ENCODE measurements at regions not wholly inside any gene's neighbourhood (a gene's known extent, or its start where the extent isn't known, plus 50 kb on each side); places are given as distances from the start of the nearest gene placed in this dataset.
"Not testable (repeated sequence)": the region's sequence is repeated elsewhere in the genome, so short reads cannot be mapped to it uniquely, and the experiment has no call there.

GRCh38 chr1:22333516-22334121 is 118.0 kb upstream of the ZBTB40 start:
- H3K18ac ChIP-seq (ENCODE audit: low read length), result no peak overlapping the region

GRCh38 chr1:22334860-22335550 is 116.6 kb upstream of the ZBTB40 start:
- Histone ChIP-seq H4K91ac (ENCODE audit: low read depth, low read length) (no peak overlapping the region), H3K4me2 (ENCODE audit: low read length) (no peak overlapping the region), H3K4me1 (ENCODE audit: control insufficient read depth in 1 of 2, insufficient read depth in 2 of 2, low read length in 2 of 2) (peaks cover 4 to 5% of the 10 kb centered on the region in 2 experiments), H3K79me1 (ENCODE audit: low read length) (no peaks in the 10 kb centered on the region), H2BK12ac (ENCODE audit: low read length) (no peak overlapping the region), H2AK5ac (ENCODE audit: low read length) (no peak overlapping the region), H3K23ac (ENCODE audit: low read length) (no peak overlapping the region), H4K12ac (ENCODE audit: low read depth, low read length) (no peak overlapping the region), H3K79me2 (ENCODE audit: control insufficient read depth, insufficient read depth, low read length, poor library complexity) (no peaks in the 10 kb centered on the region), H3K9ac (ENCODE audit: low read length) (no peak overlapping the region), H3K18ac (ENCODE audit: low read length) (no peak overlapping the region), H3K36me3 (ENCODE audit: control insufficient read depth in 1 of 2, insufficient read depth in 2 of 2, low read length in 2 of 2) (no peaks in the 10 kb centered on the region), H4K8ac (ENCODE audit: low read depth, low read length) (no peak overlapping the region), H2AFZ (ENCODE audit: insufficient read depth, low read length, poor library complexity) (no peak overlapping the region), H3K27me3 (ENCODE audit: insufficient read depth, low read length) (no peaks in the 10 kb centered on the region), H2BK120ac (ENCODE audit: insufficient read depth, low read length, poor library complexity) (no peak overlapping the region), H3K14ac (ENCODE audit: low read length) (no peak overlapping the region), H3K9me3 (ENCODE audit: insufficient read depth, low read depth, low read length) (peaks cover 3% of the 10 kb centered on the region), H2BK5ac (ENCODE audit: low read depth, low read length, poor library complexity) (no peak overlapping the region), H3K27ac (ENCODE audit: low read depth, low read length) (no peak overlapping the region), H3K4ac (ENCODE audit: low read depth, low read length) (no peak overlapping the region), H3K4me3 (ENCODE audit: low read depth, low read length) (no peak overlapping the region)
- DNase-seq, result no peak
- WGBS (ENCODE audit: extremely low coverage, insufficient coverage, insufficient read length), result no CpG with 5 or more reads among the region's 6 CpGs

More at GRCh38 chr1:22333516-22334121, 118.0 kb upstream of the ZBTB40 start:
- H4K8ac ChIP-seq (ENCODE audit: low read depth, low read length), result no peak overlapping the region
- H4K91ac ChIP-seq (ENCODE audit: low read depth, low read length), result no peak overlapping the region
- H3K79me2 ChIP-seq (ENCODE audit: control insufficient read depth, insufficient read depth, low read length, poor library complexity), result no peaks in the 10 kb centered on the region
- H3K36me3 ChIP-seq (ENCODE audit: control insufficient read depth in 1 of 2, insufficient read depth in 2 of 2, low read length in 2 of 2), result no peaks in the 10 kb centered on the region
- no peak overlapping the region for H2AFZ ChIP-seq (ENCODE audit: insufficient read depth, low read length, poor library complexity)
- no peaks in the 10 kb centered on the region for H3K27me3 ChIP-seq (ENCODE audit: insufficient read depth, low read length)
- H3K9me3 ChIP-seq (ENCODE audit: insufficient read depth, low read depth, low read length), result peaks cover 3% of the 10 kb centered on the region
- no peak overlapping the region for H2BK5ac ChIP-seq (ENCODE audit: low read depth, low read length, poor library complexity)
- peaks cover 4 to 5% of the 10 kb centered on the region in 2 experiments for H3K4me1 ChIP-seq (ENCODE audit: control insufficient read depth in 1 of 2, insufficient read depth in 2 of 2, low read length in 2 of 2)
- no peak overlapping the region for H3K9ac ChIP-seq (ENCODE audit: low read length)
- H3K27ac ChIP-seq (ENCODE audit: low read depth, low read length), result no peak overlapping the region
- no peak overlapping the region for H2BK120ac ChIP-seq (ENCODE audit: insufficient read depth, low read length, poor library complexity)
- H4K12ac ChIP-seq (ENCODE audit: low read depth, low read length), result no peak overlapping the region
- no peak overlapping the region for H2AK5ac ChIP-seq (ENCODE audit: low read length)
- H3K23ac ChIP-seq (ENCODE audit: low read length), result no peak overlapping the region
- no peak overlapping the region for H3K14ac ChIP-seq (ENCODE audit: low read length)
- no peak overlapping the region for H3K4me2 ChIP-seq (ENCODE audit: low read length)
- 100% methylated on average over 2 of the region's 2 CpGs for WGBS (ENCODE audit: extremely low coverage, insufficient coverage, insufficient read length)
- H3K4me3 ChIP-seq (ENCODE audit: low read depth, low read length), result no peak overlapping the region
- no peak overlapping the region for H2BK12ac ChIP-seq (ENCODE audit: low read length)
- no peak for DNase-seq
- H3K79me1 ChIP-seq (ENCODE audit: low read length), result no peaks in the 10 kb centered on the region
- no peak overlapping the region for H3K4ac ChIP-seq (ENCODE audit: low read depth, low read length)

GRCh38 chr1:22336274-22336673 is 115.4 kb upstream of the ZBTB40 start:
- not testable (repeated sequence) for H3K9me3 ChIP-seq (ENCODE audit: insufficient read depth, low read depth, low read length); H2AFZ ChIP-seq (ENCODE audit: insufficient read depth, low read length, poor library complexity); H3K4me3 ChIP-seq (ENCODE audit: low read depth, low read length); H3K4ac ChIP-seq (ENCODE audit: low read depth, low read length); H3K14ac ChIP-seq (ENCODE audit: low read length); H4K91ac ChIP-seq (ENCODE audit: low read depth, low read length); H4K8ac ChIP-seq (ENCODE audit: low read depth, low read length); DNase-seq; H3K23ac ChIP-seq (ENCODE audit: low read length); H2BK12ac ChIP-seq (ENCODE audit: low read length); H3K4me2 ChIP-seq (ENCODE audit: low read length); H3K18ac ChIP-seq (ENCODE audit: low read length); H2BK120ac ChIP-seq (ENCODE audit: insufficient read depth, low read length, poor library complexity); H3K79me2 ChIP-seq (ENCODE audit: control insufficient read depth, insufficient read depth, low read length, poor library complexity); H3K36me3 ChIP-seq (ENCODE audit: control insufficient read depth in 1 of 2, insufficient read depth in 2 of 2, low read length in 2 of 2); H2AK5ac ChIP-seq (ENCODE audit: low read length); H3K9ac ChIP-seq (ENCODE audit: low read length); H3K4me1 ChIP-seq (ENCODE audit: control insufficient read depth in 1 of 2, insufficient read depth in 2 of 2, low read length in 2 of 2); H3K27me3 ChIP-seq (ENCODE audit: insufficient read depth, low read length); H4K12ac ChIP-seq (ENCODE audit: low read depth, low read length); H3K27ac ChIP-seq (ENCODE audit: low read depth, low read length); H3K79me1 ChIP-seq (ENCODE audit: low read length); H2BK5ac ChIP-seq (ENCODE audit: low read depth, low read length, poor library complexity)
- 100% methylated on average over 1 of the region's 2 CpGs for WGBS (ENCODE audit: extremely low coverage, insufficient coverage, insufficient read length)

- H4K12ac ChIP-seq (ENCODE audit: low read depth, low read length); H3K27ac ChIP-seq (ENCODE audit: low read depth, low read length); H3K4me2 ChIP-seq (ENCODE audit: low read length); H2AFZ ChIP-seq (ENCODE audit: insufficient read depth, low read length, poor library complexity); H3K36me3 ChIP-seq (ENCODE audit: control insufficient read depth in 1 of 2, insufficient read depth in 2 of 2, low read length in 2 of 2); H3K23ac ChIP-seq (ENCODE audit: low read length); H3K79me2 ChIP-seq (ENCODE audit: control insufficient read depth, insufficient read depth, low read length, poor library complexity); H2AK5ac ChIP-seq (ENCODE audit: low read length); H4K8ac ChIP-seq (ENCODE audit: low read depth, low read length); H2BK120ac ChIP-seq (ENCODE audit: insufficient read depth, low read length, poor library complexity); H3K18ac ChIP-seq (ENCODE audit: low read length); DNase-seq; H2BK12ac ChIP-seq (ENCODE audit: low read length); H3K27me3 ChIP-seq (ENCODE audit: insufficient read depth, low read length); H3K4ac ChIP-seq (ENCODE audit: low read depth, low read length); H2BK5ac ChIP-seq (ENCODE audit: low read depth, low read length, poor library complexity); H3K9ac ChIP-seq (ENCODE audit: low read length); H3K9me3 ChIP-seq (ENCODE audit: insufficient read depth, low read depth, low read length); H3K4me1 ChIP-seq (ENCODE audit: control insufficient read depth in 1 of 2, insufficient read depth in 2 of 2, low read length in 2 of 2); H4K91ac ChIP-seq (ENCODE audit: low read depth, low read length); H3K4me3 ChIP-seq (ENCODE audit: low read depth, low read length); H3K79me1 ChIP-seq (ENCODE audit: low read length); H3K14ac ChIP-seq (ENCODE audit: low read length): not testable (repeated sequence)
- WGBS (ENCODE audit: extremely low coverage, insufficient coverage, insufficient read length), result 100% methylated on average over 1 of the region's 2 CpGs
Measured at GRCh38 chr1:22336696-22337545, 114.7 kb upstream of the ZBTB40 start.
